GM18505 (cell line): ENCODE measurements at regions not wholly inside any gene's neighbourhood (a gene's known extent, or its start where the extent isn't known, plus 50 kb on each side); places are given as distances from the start of the nearest gene placed in this dataset.

ENCODE experiments used
- ATAC-seq: cut with Tn5 transposase; IDR thresholded peaks from one replicate; pipeline ENCODE4 v1.9.1; 2021; ENCODE audit not compliant: unreplicated experiment
- POLR2A ChIP-seq: IDR thresholded peaks from 4 replicates; pipeline ENCODE4 v1.6.1; 2011; ENCODE audit warnings: borderline replicate concordance; ENCODE audit not compliant: insufficient read depth, insufficient read length; ENCODE audit errors: extremely low read depth

GRCh38 chr4:125527681-125528080 lies 212.9 kb downstream of the FAT4 start:
- TF ChIP-seq POLR2A: no peak
- ATAC-seq: no peak

- ATAC-seq: no peak
- TF ChIP-seq POLR2A: no peak
These were observed 214.3 kb downstream of the FAT4 start for GRCh38 chr4:125529071-125529470.

- TF ChIP-seq POLR2A: no peak
- ATAC-seq: no peak
These were observed 223.9 kb downstream of the FAT4 start for GRCh38 chr4:125538670-125539069.

- no peak for ATAC-seq
- no peak for TF ChIP-seq POLR2A
These were observed 224.9 kb downstream of the FAT4 start for GRCh38 chr4:125539691-125540090.

- ATAC-seq: no peak
- TF ChIP-seq POLR2A: no peak
These were observed 227.2 kb downstream of the FAT4 start for GRCh38 chr4:125541836-125542385.

GRCh38 chr4:125546272-125546671 lies 231.5 kb downstream of the FAT4 start:
- TF ChIP-seq POLR2A: no peak

GRCh38 chr4:125547836-125548235 lies 233.1 kb downstream of the FAT4 start:
- ATAC-seq: no peak
- TF ChIP-seq POLR2A: no peak

More at GRCh38 chr4:125546272-125546671, 231.5 kb downstream of the FAT4 start:
- ATAC-seq: no peak

GRCh38 chr4:125550769-125551168 lies 236.0 kb downstream of the FAT4 start:
- ATAC-seq: no peak
- TF ChIP-seq POLR2A: no peak

GRCh38 chr4:125551466-125551865 lies 236.7 kb downstream of the FAT4 start:
- ATAC-seq: no peak
- TF ChIP-seq POLR2A: no peak

- no peak for TF ChIP-seq POLR2A
- ATAC-seq: no peak
These were observed 237.2 kb downstream of the FAT4 start for GRCh38 chr4:125551967-125552366.

GRCh38 chr4:125572601-125573000 lies 257.8 kb downstream of the FAT4 start:
- TF ChIP-seq POLR2A: no peak
- no peak for ATAC-seq

GRCh38 chr4:125573368-125573767 lies 258.6 kb downstream of the FAT4 start:
- TF ChIP-seq POLR2A: no peak
- ATAC-seq: no peak

GRCh38 chr4:125573786-125574185 lies 259.0 kb downstream of the FAT4 start:
- no peak for ATAC-seq
- no peak for TF ChIP-seq POLR2A

GRCh38 chr4:125582302-125582701 lies 267.5 kb downstream of the FAT4 start:
- no peak for ATAC-seq
- no peak for TF ChIP-seq POLR2A

- no peak for TF ChIP-seq POLR2A
- ATAC-seq: no peak
These were observed 275.4 kb downstream of the FAT4 start for GRCh38 chr4:125590158-125590557.
